GM23338 (cell line): ENCODE measurements at regions not wholly inside any gene's neighbourhood (a gene's known extent, or its start where the extent isn't known, plus 50 kb on each side); places are given as distances from the start of the nearest gene placed in this dataset.

ENCODE experiments used
- ATAC-seq: fragments of 200-7000 bp; cut with Tn5 transposase; 3 replicates; pipeline ENCODE4 v1.9.1; 2020
- DNase-seq: peaks from one replicate; pipeline ENCODE4 v3.0.0-alpha.2; 2015; ENCODE audit warnings: low spot score
- H2AFZ ChIP-seq: fragments of 200-600 bp; sonication (generic); 2 replicates; pipeline ENCODE4 v1.8.0; 2016; ENCODE audit warnings: antibody characterized with exemption, mild to moderate bottlenecking, moderate library complexity
- H3F3A ChIP-seq: fragments of 200-600 bp; sonication (generic); replicated peaks from 2 replicates; pipeline ENCODE4 v1.8.0; 2017; ENCODE audit warnings: antibody characterized with exemption, mixed run types, low read depth
- H3K27ac ChIP-seq: fragments of 200-600 bp; sonication (generic); 2 replicates; pipeline ENCODE4 v1.6.1; 2016; ENCODE audit warnings: low read depth
- H3K27me3 ChIP-seq: fragments of 200-600 bp; sonication (generic); 2 replicates; pipeline ENCODE4 v1.8.0; 2016; ENCODE audit warnings: mild to moderate bottlenecking, mixed run types, moderate library complexity; ENCODE audit not compliant: insufficient read depth
- H3K36me3 ChIP-seq: fragments of 200-600 bp; sonication (generic); 2 replicates; pipeline ENCODE4 v1.8.0; 2016; ENCODE audit warnings: mild to moderate bottlenecking; ENCODE audit not compliant: insufficient read depth
- H3K4me1 ChIP-seq: fragments of 200-600 bp; sonication (generic); 2 replicates; pipeline ENCODE4 v1.8.0; 2016; ENCODE audit warnings: mild to moderate bottlenecking, moderate library complexity; ENCODE audit not compliant: insufficient read depth
- H3K4me2 ChIP-seq: fragments of 200-600 bp; sonication (generic); 2 replicates; pipeline ENCODE4 v1.7.1; 2017; ENCODE audit warnings: mixed run types
- H3K4me3 ChIP-seq: fragments of 200-600 bp; sonication (generic); 2 replicates; pipeline ENCODE4 v1.6.1; 2016; ENCODE audit warnings: mixed run types
- H3K79me2 ChIP-seq: fragments of 200-600 bp; sonication (generic); replicated peaks from 2 replicates; pipeline ENCODE4 v1.8.0; 2017; ENCODE audit warnings: mild to moderate bottlenecking; ENCODE audit not compliant: insufficient read depth
- H3K9me2 ChIP-seq: fragments of 200-600 bp; sonication (generic); 2 replicates; pipeline ENCODE4 v1.8.0; 2017; ENCODE audit not compliant: insufficient read depth
- H4K20me1 ChIP-seq: fragments of 200-600 bp; sonication (generic); replicated peaks from 2 replicates; pipeline ENCODE4 v1.8.0; 2017; ENCODE audit warnings: mild to moderate bottlenecking; ENCODE audit not compliant: insufficient read depth
- H3K27ac Mint-ChIP-seq: 2 replicates; pipeline ENCODE4 v1.8.0; 2020; ENCODE audit warnings: inconsistent platforms, mild to moderate bottlenecking, moderate library complexity, mixed read lengths
- H3K27me3 Mint-ChIP-seq: 3 replicates; pipeline ENCODE4 v1.8.0; 2022; ENCODE audit warnings: low read depth, mild to moderate bottlenecking, moderate library complexity, mixed read lengths, inconsistent platforms; ENCODE audit not compliant: insufficient read depth, poor library complexity
- H3K36me3 Mint-ChIP-seq: 3 replicates; pipeline ENCODE4 v1.8.0; 2021; ENCODE audit warnings: low read depth, mild to moderate bottlenecking, inconsistent platforms, moderate library complexity, mixed read lengths
- H3K4me1 Mint-ChIP-seq: 3 replicates; pipeline ENCODE4 v1.8.0; 2020; ENCODE audit warnings: mild to moderate bottlenecking, inconsistent platforms, mixed read lengths
- H3K4me3 Mint-ChIP-seq: 3 replicates; pipeline ENCODE4 v1.8.0; 2021; ENCODE audit warnings: moderate library complexity, mild to moderate bottlenecking, inconsistent platforms, mixed read lengths
- H3K9me3 Mint-ChIP-seq: 3 replicates; pipeline ENCODE4 v1.8.0; 2020; ENCODE audit warnings: moderate library complexity, mild to moderate bottlenecking, inconsistent platforms, mixed read lengths
- CREB1 ChIP-seq: fragments of 250-450 bp; sonication (Bioruptor Pico); IDR thresholded peaks from 2 replicates; pipeline ENCODE4 v1.5.0; 2020; ENCODE audit warnings: low read depth, mild to moderate bottlenecking, moderate library complexity
- CTCF ChIP-seq, 2 experiments: fragments of 200-600 bp in 1 of 2; sonication (generic) in 1 of 2; conservative IDR thresholded peaks; 2 replicates each; pipeline versions ENCODE4 v1.5.1 to v1.6.1; 2016 to 2017; ENCODE audit warnings: antibody characterized with exemption in 2 of 2, low read depth in 2 of 2, mild to moderate bottlenecking in 2 of 2, moderate library complexity in 1 of 2
- ETS1 ChIP-seq: IDR thresholded peaks from 2 replicates; pipeline ENCODE4 v1.6.1; 2016; ENCODE audit warnings: antibody characterized with exemption
- EZH2 ChIP-seq: fragments of 200-600 bp; sonication (generic); IDR thresholded peaks from one replicate; pipeline ENCODE4 v1.8.0; 2017; ENCODE audit warnings: antibody characterized with exemption, mild to moderate bottlenecking, low read depth; ENCODE audit not compliant: unreplicated experiment
- EZH2phosphoT487 ChIP-seq: fragments of 200-600 bp; sonication (generic); IDR thresholded peaks from one replicate; pipeline ENCODE4 v1.8.1; 2018; ENCODE audit warnings: antibody characterized with exemption; ENCODE audit not compliant: unreplicated experiment
- JUNB ChIP-seq: IDR thresholded peaks from one replicate; pipeline ENCODE4 v1.6.1; 2016; ENCODE audit warnings: antibody characterized with exemption; ENCODE audit not compliant: unreplicated experiment
- NANOG ChIP-seq: IDR thresholded peaks from 2 replicates; pipeline ENCODE4 v1.6.1; 2016; ENCODE audit warnings: antibody characterized with exemption, borderline replicate concordance
- POLR2AphosphoS5 ChIP-seq: IDR thresholded peaks from 2 replicates; pipeline ENCODE4 v1.6.1; 2016; ENCODE audit warnings: antibody characterized with exemption, low read depth
- REST ChIP-seq: IDR thresholded peaks from one replicate; pipeline ENCODE4 v1.6.1; 2018; ENCODE audit warnings: antibody characterized with exemption; ENCODE audit not compliant: unreplicated experiment
- ZNF114 ChIP-seq: fragments of 250-450 bp; sonication (Bioruptor Pico); IDR thresholded peaks from 2 replicates; pipeline ENCODE4 v1.5.0; 2020; ENCODE audit warnings: mild to moderate bottlenecking, moderate library complexity
- ZNF331 ChIP-seq: fragments of 250-450 bp; sonication (Bioruptor Pico); IDR thresholded peaks from 2 replicates; pipeline ENCODE4 v1.5.0; 2020; ENCODE audit warnings: low read depth, mild to moderate bottlenecking, moderate library complexity

GRCh38 chr4:151866592-151866918 lies 105.7 kb upstream of the GATB start:
- no peak for ATAC-seq

GRCh38 chr4:151865744-151866591 lies 105.2 kb upstream of the GATB start:
- Histone ChIP-seq H3K79me2 (no peaks in the 10 kb centered on the region), H3K4me2 (no peak overlapping the region), H4K20me1 (no peaks in the 10 kb centered on the region), H3K27me3 (no peaks in the 10 kb centered on the region), H3K36me3 (no peaks in the 10 kb centered on the region), H2AFZ (peak overlapping the region; percentile 47; the same call in 1 of the 2 replicates), H3K9me2 (peaks cover 5% of the 10 kb centered on the region; the same call in 1 of the 2 replicates), H3K27ac (no peak overlapping the region), H3K4me3 (no peak overlapping the region), H3K4me1 (no peaks in the 10 kb centered on the region; the same call in 1 of the 2 replicates), H3F3A (no peaks in the 10 kb centered on the region)
- Mint-ChIP-seq H3K27me3 (peaks cover 4% of the 10 kb centered on the region), H3K36me3 (peaks cover 10% of the 10 kb centered on the region), H3K4me1 (peaks cover 3% of the 10 kb centered on the region; the same call in 1 of the 3 replicates), H3K4me3 (no peak overlapping the region), H3K27ac (no peak overlapping the region), H3K9me3 (peaks cover 10% of the 10 kb centered on the region)
- ATAC-seq: no peak
- DNase-seq: no peak
- TF ChIP-seq ZNF114 (CRISPR knock-in tag) (no peak), CREB1 (CRISPR knock-in tag) (no peak), EZH2 (no peak), ZNF331 (CRISPR knock-in tag) (no peak), POLR2AphosphoS5 (no peak), ETS1 (no peak), NANOG (no peak), EZH2phosphoT487 (no peak), JUNB (no peak), REST (no peak), CTCF (conservative IDR thresholded peaks at IDR 0.05; ENCODE audit: low read depth in 2 of 2) (no peak)

More at GRCh38 chr4:151866592-151866918, 105.7 kb upstream of the GATB start:
- no peak overlapping the region; the same call in 1 of the 2 replicates for H2AFZ ChIP-seq
- no peak overlapping the region for H3K27ac ChIP-seq
- H3K4me3 ChIP-seq: no peak overlapping the region
- no peak for DNase-seq
- Mint-ChIP-seq H3K27me3 (peaks cover 4% of the 10 kb centered on the region), H3K4me3 (no peak overlapping the region), H3K9me3 (peaks cover 10% of the 10 kb centered on the region), H3K36me3 (peaks cover 10% of the 10 kb centered on the region), H3K27ac (no peak overlapping the region), H3K4me1 (peaks cover 3% of the 10 kb centered on the region; the same call in 1 of the 3 replicates)
- peaks cover 5% of the 10 kb centered on the region; the same call in 1 of the 2 replicates for H3K9me2 ChIP-seq
- no peaks in the 10 kb centered on the region for H4K20me1 ChIP-seq
- no peaks in the 10 kb centered on the region; the same call in 1 of the 2 replicates for H3K4me1 ChIP-seq
- no peak overlapping the region for H3K4me2 ChIP-seq
- no peaks in the 10 kb centered on the region for H3F3A ChIP-seq
- TF ChIP-seq ZNF331 (CRISPR knock-in tag): no peak
- TF ChIP-seq EZH2: no peak
- TF ChIP-seq CTCF (conservative IDR thresholded peaks at IDR 0.05; ENCODE audit: low read depth in 2 of 2): peak in 1 of 2 experiments; percentile 20; a peak in 2 of 4 replicates
- H3K36me3 ChIP-seq: no peaks in the 10 kb centered on the region
- no peaks in the 10 kb centered on the region for H3K79me2 ChIP-seq
- H3K27me3 ChIP-seq: no peaks in the 10 kb centered on the region
